ENCODE measurements at regions not wholly inside any gene's neighbourhood (a gene's known extent, or its start where the extent isn't known, plus 50 kb on each side); places are given as distances from the start of the nearest gene placed in this dataset.

- Mint-ChIP-seq H3K4me1 (no peaks in the 10 kb centered on the region), H3K27me3 (no peaks in the 10 kb centered on the region), H3K4me3 (no peak overlapping the region), H3K36me3 (no peaks in the 10 kb centered on the region), H3K9me3 (ENCODE audit: low read depth) (no peaks in the 10 kb centered on the region), H3K27ac (no peak overlapping the region)
- no peak for ATAC-seq
- CTCF ChIA-PET = no interaction called here
- DNase-seq = no peak
These were observed 377.8 kb downstream of the SOX9 start for GRCh38 chr17:72498364-72499210.

- Mint-ChIP-seq H3K27ac (no peak overlapping the region), H3K4me1 (no peaks in the 10 kb centered on the region), H3K4me3 (no peak overlapping the region), H3K27me3 (no peaks in the 10 kb centered on the region), H3K36me3 (no peaks in the 10 kb centered on the region), H3K9me3 (ENCODE audit: low read depth) (no peaks in the 10 kb centered on the region)
- CTCF ChIA-PET = interaction anchor here (1.4 kb wide), 1 partner anchor 38 kb away, joined by 3 read pairs; no protein-coding TSS in a partner anchor
- ATAC-seq (no peak), DNase-seq (no peak)
These were observed 380.9 kb downstream of the SOX9 start for GRCh38 chr17:72501404-72502370.

- no peak overlapping the region for H3K27ac Mint-ChIP-seq
- no peak overlapping the region for H3K4me3 Mint-ChIP-seq
- H3K4me1 Mint-ChIP-seq = no peaks in the 10 kb centered on the region
- H3K36me3 Mint-ChIP-seq = no peaks in the 10 kb centered on the region
- ATAC-seq = no peak
- no peak for DNase-seq
- no peaks in the 10 kb centered on the region for H3K9me3 Mint-ChIP-seq (ENCODE audit: low read depth)
- CTCF ChIA-PET = interaction anchor here (1.4 kb wide), 1 partner anchor 37 kb away, joined by 3 read pairs; no protein-coding TSS in a partner anchor
- no peaks in the 10 kb centered on the region for H3K27me3 Mint-ChIP-seq
These were observed 381.8 kb downstream of the SOX9 start for GRCh38 chr17:72502371-72503341.

GRCh38 chr17:72503556-72503955, 382.7 kb downstream of the SOX9 start:
- DNase-seq = no peak
- Mint-ChIP-seq H3K36me3 (no peaks in the 10 kb centered on the region), H3K27ac (no peak overlapping the region), H3K27me3 (no peaks in the 10 kb centered on the region), H3K9me3 (ENCODE audit: low read depth) (no peaks in the 10 kb centered on the region), H3K4me1 (no peaks in the 10 kb centered on the region), H3K4me3 (no peak overlapping the region)
- no peak for ATAC-seq
- CTCF ChIA-PET = no interaction called here

- Mint-ChIP-seq H3K4me1 (no peaks in the 10 kb centered on the region), H3K4me3 (no peak overlapping the region), H3K9me3 (ENCODE audit: low read depth) (no peaks in the 10 kb centered on the region), H3K36me3 (no peaks in the 10 kb centered on the region), H3K27ac (no peak overlapping the region), H3K27me3 (no peaks in the 10 kb centered on the region)
- CTCF ChIA-PET = no interaction called here
- ATAC-seq (no peak), DNase-seq (no peak)
These were observed 384.0 kb downstream of the SOX9 start for GRCh38 chr17:72504783-72505182.

- DNase-seq = no peak
- no peak overlapping the region for H3K4me3 Mint-ChIP-seq
- CTCF ChIA-PET = no interaction called here
- H3K36me3 Mint-ChIP-seq = no peaks in the 10 kb centered on the region
- no peaks in the 10 kb centered on the region for H3K4me1 Mint-ChIP-seq
- ATAC-seq = no peak
- H3K27ac Mint-ChIP-seq = no peak overlapping the region
- no peaks in the 10 kb centered on the region for H3K27me3 Mint-ChIP-seq
- H3K9me3 Mint-ChIP-seq (ENCODE audit: low read depth) = no peaks in the 10 kb centered on the region
These were observed 386.0 kb downstream of the SOX9 start for GRCh38 chr17:72506773-72507172.

- ATAC-seq (no peak), DNase-seq (no peak)
- no peaks in the 10 kb centered on the region for H3K36me3 Mint-ChIP-seq
- H3K4me1 Mint-ChIP-seq = no peaks in the 10 kb centered on the region
- no peaks in the 10 kb centered on the region for H3K9me3 Mint-ChIP-seq (ENCODE audit: low read depth)
- H3K27me3 Mint-ChIP-seq = no peaks in the 10 kb centered on the region
- CTCF ChIA-PET = no interaction called here
- no peak overlapping the region for H3K4me3 Mint-ChIP-seq
- H3K27ac Mint-ChIP-seq = no peak overlapping the region
These were observed 386.6 kb downstream of the SOX9 start for GRCh38 chr17:72507370-72507769.

- Mint-ChIP-seq H3K9me3 (ENCODE audit: low read depth) (no peaks in the 10 kb centered on the region), H3K27me3 (no peaks in the 10 kb centered on the region), H3K27ac (no peak overlapping the region), H3K4me1 (no peaks in the 10 kb centered on the region), H3K4me3 (no peak overlapping the region), H3K36me3 (no peaks in the 10 kb centered on the region)
- ATAC-seq = no peak
- no peak for DNase-seq
- CTCF ChIA-PET = no interaction called here
These were observed 389.7 kb downstream of the SOX9 start for GRCh38 chr17:72510351-72511016.

- Mint-ChIP-seq H3K27me3 (no peaks in the 10 kb centered on the region), H3K27ac (no peak overlapping the region), H3K36me3 (no peaks in the 10 kb centered on the region), H3K9me3 (ENCODE audit: low read depth) (no peaks in the 10 kb centered on the region), H3K4me1 (no peaks in the 10 kb centered on the region), H3K4me3 (no peak overlapping the region)
- CTCF ChIA-PET = no interaction called here
- no peak for ATAC-seq
- no peak for DNase-seq
These were observed 390.4 kb downstream of the SOX9 start for GRCh38 chr17:72511242-72511641.

GRCh38 chr17:72511874-72512273, 391.1 kb downstream of the SOX9 start:
- no peaks in the 10 kb centered on the region for H3K27me3 Mint-ChIP-seq

GRCh38 chr17:72512649-72513556, 392.1 kb downstream of the SOX9 start:
- H3K27me3 Mint-ChIP-seq = peaks cover 4% of the 10 kb centered on the region
- no peaks in the 10 kb centered on the region for H3K4me1 Mint-ChIP-seq
- no peak overlapping the region for H3K4me3 Mint-ChIP-seq
- H3K9me3 Mint-ChIP-seq (ENCODE audit: low read depth) = no peaks in the 10 kb centered on the region
- DNase-seq (no peak), ATAC-seq (no peak)
- CTCF ChIA-PET = no interaction called here
- H3K27ac Mint-ChIP-seq = no peak overlapping the region
- H3K36me3 Mint-ChIP-seq = no peaks in the 10 kb centered on the region

More at GRCh38 chr17:72511874-72512273, 391.1 kb downstream of the SOX9 start:
- no peaks in the 10 kb centered on the region for H3K36me3 Mint-ChIP-seq
- no peak for DNase-seq
- H3K27ac Mint-ChIP-seq = no peak overlapping the region
- CTCF ChIA-PET = no interaction called here
- no peak for ATAC-seq
- no peak overlapping the region for H3K4me3 Mint-ChIP-seq
- H3K9me3 Mint-ChIP-seq (ENCODE audit: low read depth) = no peaks in the 10 kb centered on the region
- H3K4me1 Mint-ChIP-seq = no peaks in the 10 kb centered on the region
